ENCODE measurements at regions not wholly inside any gene's neighbourhood (a gene's known extent, or its start where the extent isn't known, plus 50 kb on each side); places are given as distances from the start of the nearest gene placed in this dataset.

GRCh38 chr12:84159260-84159659, 753.3 kb downstream of the SLC6A15 start:
- TF ChIP-seq, protein P1, sequence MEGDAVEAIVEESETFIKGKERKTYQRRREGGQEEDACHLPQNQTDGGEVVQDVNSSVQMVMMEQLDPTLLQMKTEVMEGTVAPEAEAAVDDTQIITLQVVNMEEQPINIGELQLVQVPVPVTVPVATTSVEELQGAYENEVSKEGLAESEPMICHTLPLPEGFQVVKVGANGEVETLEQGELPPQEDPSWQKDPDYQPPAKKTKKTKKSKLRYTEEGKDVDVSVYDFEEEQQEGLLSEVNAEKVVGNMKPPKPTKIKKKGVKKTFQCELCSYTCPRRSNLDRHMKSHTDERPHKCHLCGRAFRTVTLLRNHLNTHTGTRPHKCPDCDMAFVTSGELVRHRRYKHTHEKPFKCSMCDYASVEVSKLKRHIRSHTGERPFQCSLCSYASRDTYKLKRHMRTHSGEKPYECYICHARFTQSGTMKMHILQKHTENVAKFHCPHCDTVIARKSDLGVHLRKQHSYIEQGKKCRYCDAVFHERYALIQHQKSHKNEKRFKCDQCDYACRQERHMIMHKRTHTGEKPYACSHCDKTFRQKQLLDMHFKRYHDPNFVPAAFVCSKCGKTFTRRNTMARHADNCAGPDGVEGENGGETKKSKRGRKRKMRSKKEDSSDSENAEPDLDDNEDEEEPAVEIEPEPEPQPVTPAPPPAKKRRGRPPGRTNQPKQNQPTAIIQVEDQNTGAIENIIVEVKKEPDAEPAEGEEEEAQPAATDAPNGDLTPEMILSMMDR (IDR thresholded peaks at IDR 0.05): no peak
- TF ChIP-seq POLR2A (IDR thresholded peaks at IDR 0.05): no peak
